Endometrial microvascular endothelial cells (primary cell): ENCODE measurements at regions not wholly inside any gene's neighbourhood (a gene's known extent, or its start where the extent isn't known, plus 50 kb on each side); places are given as distances from the start of the nearest gene placed in this dataset.

Source experiments
- in situ Hi-C: cut with HindIII; loops from 2 replicates; pipeline ENCODE4 v1.10.0; 2017; ENCODE audit warnings: low sequenced_read_pairs, low pct_unique_long_range_greater_than_20kb; ENCODE audit errors: inconsistent ontology term

DNA sequence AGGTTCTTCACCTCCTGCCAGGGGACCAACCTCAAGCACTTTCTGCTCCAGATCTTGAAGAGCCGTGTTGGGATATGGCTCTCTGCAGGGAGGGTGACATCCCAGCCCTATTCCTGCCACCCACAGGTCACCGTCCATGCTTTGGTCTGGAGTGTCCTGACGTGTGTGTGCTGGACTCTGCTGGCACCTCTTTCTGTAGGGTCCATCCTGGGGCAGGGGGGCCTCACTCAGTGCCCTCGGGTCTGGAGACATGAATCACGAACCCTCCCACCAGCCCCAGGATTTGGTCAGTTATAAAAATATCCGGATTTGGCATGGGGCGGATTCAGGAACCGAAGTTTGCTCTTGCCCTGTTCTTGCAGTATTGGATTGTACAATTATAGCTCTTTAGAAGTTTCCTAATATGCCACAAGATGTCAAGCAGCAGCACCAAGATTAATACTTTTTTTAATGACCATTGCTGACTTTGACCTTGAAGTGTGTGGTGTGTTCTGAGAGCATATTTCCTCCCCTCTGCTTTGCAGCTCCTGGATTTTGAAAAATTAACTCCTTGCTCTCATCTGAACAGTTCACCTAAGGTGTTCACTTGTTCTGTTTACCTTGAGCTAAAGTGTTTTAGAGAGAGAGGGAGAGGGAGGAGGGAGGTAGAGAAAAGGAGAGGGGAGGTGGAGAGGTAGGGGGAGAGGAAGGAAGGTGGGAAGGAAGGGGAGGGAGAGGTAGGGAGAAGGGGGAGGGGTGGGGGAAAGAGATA lies 95.4 kb upstream of the SHH start:
- in situ Hi-C loops: no loop called here

DNA sequence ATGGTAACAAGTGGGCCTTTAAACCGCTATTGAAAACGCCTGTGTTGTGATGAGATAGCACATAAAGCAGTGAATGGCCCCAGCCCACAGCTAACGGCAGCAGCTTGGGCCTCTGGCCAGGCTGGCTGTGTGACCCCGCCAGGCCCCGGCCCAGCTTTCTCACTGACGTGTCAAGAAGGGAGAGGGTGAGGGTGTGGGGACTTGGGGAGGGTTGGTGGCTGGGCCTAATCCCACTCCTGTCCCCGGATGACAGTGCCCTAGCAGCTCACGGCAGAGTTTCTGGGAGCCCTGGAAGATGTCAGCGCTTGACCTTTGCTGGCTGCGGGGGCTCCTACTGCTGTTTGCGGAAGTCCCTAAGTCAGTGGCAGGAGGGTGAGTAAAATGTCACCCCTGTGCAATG lies 88.9 kb upstream of the SHH start:
- in situ Hi-C loops: no loop called here

DNA sequence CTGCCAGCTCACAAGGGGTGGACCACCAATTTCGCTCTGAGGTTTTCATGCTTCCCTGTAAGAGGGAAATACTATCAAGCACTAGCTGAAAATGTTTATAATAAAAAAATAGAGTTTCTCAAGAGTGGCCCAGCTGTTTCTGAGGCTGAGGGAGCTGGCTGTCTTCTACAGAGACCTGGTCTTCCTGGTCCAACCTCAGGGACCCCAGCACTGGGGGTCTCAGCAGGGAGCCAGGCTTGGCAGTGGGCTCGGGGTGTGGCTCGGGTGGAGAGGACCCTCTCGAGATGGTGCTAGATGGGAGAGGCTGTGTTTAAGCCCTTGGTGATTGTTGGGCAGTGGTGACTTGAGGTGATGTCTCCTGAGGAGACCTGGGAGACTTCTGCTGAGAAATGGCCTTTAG lies 87.3 kb upstream of the SHH start:
- in situ Hi-C loops: no loop called here

DNA sequence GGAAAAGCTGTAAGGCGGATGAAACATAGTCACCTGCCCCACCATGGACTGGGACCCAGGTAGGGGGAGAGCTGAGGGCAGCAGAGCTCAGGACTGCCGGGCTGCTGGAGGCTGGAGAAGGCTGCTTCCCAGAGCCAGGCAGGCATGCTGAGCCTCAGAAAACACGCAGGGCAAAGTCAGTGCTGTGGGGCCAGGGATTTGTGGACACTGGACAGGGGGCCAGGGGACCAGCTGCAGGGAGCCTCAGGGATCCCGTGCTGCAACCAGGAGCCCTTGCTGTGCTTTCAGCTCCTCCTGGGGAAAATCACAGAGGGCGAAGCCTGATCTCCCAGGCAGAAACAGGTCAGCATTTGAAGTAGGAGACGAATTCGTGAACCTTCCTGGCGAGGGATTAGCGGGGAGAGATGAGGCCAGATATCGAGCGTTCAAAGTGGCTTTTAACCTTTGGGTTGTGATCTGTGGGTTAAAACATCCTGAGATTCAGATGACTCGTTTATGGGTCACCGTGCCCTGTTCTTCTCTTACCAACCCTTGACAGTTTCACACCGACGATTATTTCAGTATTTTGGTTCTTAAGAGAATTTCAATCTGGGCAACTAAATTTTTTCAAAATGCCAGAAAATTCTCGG lies 85.6 kb upstream of the SHH start:
- in situ Hi-C loops: no loop called here

DNA sequence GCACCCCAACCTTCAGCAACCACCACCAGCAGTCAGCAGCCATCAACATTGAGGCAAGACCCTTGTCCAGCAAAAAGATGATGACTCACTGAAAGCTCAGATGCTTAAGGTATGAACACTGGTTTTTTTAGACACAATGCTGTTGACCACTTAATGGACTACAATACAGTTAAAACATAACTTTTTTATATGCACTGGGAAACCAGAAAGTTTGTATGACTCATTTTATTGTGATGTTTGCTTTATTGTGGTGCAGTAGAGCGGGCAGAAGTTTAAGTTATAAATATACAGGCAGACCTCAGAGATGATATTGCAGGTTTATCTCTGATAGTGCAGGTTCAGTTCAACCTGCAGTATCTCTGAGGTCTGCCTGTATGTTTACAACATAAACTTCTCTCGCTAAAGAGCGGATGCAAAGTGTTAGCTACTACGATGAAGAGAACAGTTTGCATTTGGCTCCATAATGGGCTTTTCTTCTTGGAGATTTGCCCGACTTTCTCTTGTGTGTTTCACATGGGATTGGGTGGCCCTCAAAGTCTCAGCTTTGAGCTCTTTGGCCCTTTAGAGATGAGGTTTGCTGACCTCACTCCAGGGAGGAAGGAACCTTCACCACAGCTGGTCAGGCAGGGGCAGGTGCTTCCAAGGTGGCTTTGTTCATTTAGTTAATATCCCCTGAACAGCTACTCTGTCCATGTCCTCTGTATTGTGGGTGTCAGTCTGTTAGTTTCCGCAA lies 84.4 kb upstream of the SHH start:
- in situ Hi-C loops: no loop called here

DNA sequence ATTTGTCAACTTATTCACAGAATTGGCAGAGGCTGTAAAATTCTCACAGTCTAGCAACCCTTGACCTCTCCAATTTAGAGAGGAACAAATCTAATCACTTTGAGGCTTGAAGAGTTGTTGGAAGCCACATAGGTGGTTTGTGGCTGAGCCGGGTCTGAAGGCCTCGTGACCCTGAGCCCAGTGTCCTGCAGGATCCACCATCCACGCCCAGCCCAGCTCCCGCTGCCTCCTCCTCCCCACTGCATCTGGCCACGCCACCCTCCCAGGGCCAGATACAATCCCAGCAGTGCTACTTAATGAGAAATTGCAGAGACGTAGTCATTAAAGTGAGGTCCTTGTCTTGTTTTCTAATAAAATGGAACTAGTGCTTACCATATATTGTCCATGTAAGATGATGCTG lies 81.4 kb upstream of the SHH start:
- in situ Hi-C loops: no loop called here

DNA sequence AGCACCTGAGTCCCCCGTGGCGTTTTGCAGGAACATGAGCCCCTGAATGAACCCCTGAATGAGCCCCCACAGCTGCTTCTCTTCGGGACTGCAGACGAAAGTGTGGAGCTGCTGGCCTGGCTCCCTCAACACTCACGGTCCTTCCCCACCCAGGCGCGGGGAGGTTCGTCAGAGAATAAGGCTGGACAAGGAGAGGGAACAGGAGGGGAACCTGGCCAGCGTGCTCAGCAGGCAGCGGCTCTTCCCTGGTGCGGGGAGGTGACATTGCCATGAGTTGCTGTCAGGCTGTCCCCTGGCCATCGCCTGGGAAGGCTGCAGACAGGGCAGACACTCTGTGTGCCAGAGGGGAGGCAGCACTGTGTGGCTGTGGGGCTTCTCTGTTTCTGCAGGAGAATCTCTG lies 80.9 kb upstream of the SHH start:
- in situ Hi-C loops: no loop called here

DNA sequence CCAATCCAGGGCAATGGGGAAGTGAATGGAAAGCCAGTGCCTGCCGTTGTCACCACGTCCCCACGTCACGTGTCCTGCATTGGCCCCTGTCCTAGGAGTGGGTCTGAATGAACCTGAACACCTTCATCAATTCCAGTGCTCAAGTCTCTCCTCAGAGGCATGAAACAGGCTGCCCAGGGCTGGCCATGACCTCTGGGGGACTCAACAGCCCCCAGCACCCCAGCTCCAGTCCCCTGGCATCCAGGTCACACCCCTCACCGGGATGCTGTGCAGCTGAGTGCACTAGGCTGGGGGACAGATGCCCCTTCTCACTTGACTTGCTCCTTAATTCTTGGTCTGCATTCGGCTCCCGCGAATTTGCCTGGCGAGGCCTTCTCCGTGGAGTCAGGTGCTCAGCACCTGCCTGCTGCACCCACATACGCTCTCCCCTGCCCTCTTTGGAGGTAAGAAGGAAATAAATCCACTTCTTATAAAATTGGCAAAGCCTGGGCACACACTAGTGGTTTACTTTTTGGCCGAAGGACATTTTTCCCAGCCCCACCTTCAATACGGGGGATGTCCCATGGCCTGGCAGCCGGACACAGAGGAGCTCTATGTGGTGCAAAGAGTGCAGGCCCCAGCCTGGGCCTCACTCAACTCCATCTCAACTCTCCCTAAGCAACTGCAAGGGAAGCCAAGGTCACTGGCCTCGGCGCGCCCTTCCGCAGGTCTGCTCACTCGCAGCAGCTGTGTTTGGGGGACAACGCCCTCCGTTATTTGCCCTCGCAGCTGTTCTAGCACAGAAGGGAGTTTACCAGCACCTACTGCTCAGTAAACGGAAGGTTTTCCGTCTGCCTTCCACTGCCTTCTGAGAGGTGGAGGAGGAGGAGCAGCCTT lies 77.6 kb upstream of the SHH start:
- in situ Hi-C loops: no loop called here

DNA sequence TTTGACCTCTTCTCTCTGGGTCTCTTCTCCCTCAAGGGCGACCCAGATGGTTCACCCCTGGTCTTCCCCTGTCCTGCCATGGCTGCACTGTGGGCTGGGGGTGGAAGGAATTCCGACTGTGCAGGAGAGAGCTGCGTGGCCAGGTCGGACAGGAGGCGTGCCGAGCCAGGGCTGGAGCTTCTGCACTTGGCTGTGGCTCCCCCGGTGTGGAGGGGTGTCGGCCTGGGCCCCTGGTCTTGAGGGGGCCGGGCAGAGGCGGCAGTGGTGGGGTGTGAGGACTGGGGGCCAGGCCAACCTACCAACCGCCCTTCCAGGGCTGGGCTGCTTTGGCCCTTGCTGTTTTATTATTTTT lies 74.9 kb upstream of the SHH start:
- in situ Hi-C loops: no loop called here

DNA sequence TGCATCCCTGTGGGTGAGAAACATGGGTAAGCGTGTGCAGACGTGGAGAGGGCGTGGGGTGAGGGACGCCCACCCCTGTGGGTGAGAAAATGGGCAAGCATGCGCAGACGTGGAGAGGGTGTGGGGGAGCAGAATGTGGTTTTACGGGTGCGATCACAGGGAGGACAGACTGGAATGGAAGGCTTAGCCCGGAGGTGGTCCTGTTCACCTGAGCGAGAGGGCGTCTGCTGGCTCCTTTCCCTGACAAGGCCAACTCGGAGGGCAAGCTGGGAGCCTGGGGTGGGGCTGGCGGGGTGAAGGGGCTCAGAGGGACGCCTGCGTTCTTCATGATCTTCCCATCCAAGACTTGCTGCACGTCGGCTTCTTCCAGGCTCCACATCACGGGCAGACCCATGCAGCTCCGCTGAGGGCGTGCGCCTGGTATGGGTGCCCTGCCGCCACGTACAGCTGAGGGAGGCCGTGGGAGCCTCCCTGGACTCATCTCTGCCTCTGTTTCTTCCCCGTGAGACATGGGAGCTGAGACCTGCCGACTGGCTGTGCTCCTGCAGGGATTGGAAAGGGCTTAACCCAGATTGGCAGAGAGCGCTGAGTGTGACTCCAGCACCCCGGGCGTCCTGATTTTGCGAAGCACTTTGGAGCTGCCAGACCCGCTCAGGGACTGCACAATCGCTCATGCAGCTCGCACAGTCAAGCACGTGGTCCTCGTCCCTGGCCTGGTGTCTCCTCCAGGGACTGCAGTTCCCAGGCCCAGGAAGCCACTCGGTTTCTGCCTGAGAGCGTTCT lies 74.3 kb upstream of the SHH start:
- in situ Hi-C loops: no loop called here

DNA sequence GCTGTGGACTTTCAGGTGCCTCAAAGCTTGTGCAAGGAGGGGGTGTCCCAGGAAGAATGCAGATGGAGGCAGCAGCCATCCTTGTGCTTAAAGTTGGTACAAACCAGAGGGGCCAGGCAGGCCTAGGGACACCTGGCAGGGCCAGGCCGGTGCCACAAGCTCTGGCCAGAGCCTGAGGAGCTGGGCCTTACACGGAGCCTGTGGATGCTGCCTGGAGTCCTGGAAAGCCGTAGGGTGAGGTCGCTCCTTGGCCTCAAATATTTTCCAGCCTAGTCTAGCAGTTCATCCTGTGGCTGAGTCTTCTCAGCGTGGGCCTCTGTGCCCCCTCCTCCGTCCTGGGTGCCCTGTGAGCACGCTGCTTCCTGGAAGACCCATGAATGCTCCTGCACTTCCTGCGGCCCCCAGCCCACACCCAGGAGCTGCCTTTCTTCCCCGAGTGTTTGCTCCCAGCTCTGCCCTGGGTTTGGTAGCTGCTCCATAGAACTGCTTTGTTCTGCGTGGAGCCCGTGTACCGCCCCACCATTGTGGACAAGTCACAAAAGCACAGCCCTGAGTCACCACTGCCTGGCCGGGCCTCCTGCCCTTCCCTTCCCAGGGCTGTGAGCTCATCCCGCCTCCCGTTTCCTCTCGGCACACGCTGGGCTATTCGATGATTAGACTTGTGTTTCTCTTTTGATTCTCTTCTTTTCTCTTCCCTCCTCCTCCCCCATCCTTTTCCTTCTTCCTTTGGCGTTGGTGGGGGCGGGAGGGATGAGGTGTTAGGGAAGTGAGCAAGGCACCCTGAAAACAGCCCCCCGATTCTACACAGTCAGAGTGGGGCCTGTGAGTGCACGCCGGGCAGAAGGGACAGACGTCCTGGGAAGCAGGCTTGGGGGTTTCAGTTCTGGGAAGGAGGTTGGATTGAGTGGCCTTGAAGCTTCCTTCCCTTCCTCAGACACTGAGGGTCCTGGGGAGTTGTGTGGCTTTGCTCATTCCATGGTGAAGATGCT lies 73.2 kb upstream of the SHH start:
- in situ Hi-C loops: no loop called here

DNA sequence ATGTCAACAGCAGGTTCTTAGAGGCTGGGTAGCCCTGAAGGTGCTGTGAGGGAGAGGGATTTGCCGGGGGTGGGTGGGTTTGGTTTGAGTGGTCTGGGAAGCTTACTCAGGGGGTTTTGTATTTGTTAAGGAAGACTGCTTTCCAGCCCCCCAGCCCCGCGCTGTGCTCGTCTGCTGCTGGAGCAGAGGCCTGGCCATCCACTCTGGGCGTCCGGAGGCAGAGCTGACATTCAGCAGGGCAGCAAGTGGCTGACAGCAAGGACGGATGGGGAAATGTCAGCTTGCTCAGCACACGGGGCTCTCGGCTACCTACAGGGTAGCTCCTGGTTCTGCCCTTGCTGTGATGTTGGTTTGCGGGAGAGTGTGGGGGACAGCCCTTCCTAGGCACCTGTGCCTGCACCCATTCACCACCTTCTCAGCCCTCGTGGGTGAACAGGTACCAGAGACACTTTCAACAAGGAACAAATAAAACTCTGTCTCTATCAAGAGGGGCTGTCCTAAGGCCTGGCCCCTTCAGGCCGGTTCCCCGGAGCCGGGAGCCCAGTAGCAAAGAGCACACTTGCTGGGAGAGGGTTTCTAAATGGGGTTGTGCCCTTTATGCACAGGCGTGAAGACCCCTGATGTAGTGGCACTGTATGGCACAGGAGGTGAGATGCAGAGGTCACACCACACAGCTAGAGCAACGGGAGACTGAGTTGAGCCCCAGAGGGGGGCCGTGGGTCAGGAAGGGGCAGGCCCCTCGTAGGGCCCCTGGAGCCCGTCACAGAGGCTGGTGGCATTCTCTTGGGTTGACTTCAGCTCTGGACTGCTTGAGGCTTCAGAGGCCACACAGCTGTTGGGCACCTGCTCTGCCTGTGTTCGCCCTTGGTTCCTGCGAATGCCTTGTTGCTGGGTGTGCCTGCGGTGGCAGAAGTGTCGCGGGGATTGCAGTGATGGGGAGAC lies 72.2 kb upstream of the SHH start:
- in situ Hi-C loops: no loop called here

DNA sequence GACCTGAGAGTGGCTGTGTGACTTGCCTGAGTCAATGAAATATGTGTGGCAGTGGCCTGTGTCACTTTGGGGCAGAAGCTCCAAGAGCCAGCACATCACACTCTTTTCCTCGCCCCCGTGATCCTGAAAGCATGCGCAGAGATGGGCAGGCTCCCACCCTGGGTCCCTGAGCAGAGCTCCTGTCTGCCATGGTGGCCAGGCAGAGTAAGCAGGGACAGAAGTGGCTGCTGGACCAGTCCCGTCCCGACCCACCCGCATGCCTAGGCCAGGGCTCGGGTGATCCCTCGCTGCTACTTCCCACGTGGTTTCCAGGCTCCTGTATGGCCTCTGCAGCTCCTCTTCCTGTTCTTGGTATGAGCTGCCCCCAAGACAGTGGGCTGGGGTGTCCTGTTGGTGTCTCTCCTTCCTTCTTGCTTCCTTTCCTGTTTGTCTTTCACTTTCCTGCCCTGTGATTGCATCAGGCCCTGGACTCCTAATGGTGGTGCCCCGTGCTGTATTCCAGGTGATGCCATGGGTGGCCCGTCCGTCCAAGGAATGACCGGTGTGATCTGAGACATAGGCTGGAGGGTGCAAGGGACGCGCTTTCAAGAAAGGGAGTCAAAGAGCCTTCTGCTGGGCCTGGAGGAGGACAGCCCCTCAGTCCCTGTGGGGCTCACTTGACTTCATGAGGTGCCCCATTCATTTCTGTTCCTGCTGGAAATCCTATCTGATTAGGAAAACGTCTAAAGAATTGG lies 71.4 kb upstream of the SHH start:
- in situ Hi-C loops: no loop called here

DNA sequence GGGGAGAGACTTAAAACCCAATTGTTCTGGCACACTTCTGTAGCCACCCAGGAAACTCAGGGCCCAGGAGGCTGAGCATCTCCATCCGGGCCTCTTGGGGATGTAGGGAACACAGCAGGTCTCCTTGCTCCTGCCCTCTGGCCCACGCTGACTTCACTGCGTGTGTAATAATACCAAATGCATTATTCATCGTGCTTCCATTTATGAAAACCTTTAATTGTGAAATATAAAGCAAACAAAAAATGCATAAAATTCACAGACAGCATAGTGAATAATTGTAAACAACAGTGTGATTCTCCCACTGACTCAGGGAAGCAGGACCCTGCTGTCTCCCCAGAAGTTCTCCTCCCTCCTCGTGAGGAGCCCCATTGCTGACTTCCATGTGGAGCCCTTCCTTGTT lies 70.3 kb upstream of the SHH start:
- in situ Hi-C loops: no loop called here

DNA sequence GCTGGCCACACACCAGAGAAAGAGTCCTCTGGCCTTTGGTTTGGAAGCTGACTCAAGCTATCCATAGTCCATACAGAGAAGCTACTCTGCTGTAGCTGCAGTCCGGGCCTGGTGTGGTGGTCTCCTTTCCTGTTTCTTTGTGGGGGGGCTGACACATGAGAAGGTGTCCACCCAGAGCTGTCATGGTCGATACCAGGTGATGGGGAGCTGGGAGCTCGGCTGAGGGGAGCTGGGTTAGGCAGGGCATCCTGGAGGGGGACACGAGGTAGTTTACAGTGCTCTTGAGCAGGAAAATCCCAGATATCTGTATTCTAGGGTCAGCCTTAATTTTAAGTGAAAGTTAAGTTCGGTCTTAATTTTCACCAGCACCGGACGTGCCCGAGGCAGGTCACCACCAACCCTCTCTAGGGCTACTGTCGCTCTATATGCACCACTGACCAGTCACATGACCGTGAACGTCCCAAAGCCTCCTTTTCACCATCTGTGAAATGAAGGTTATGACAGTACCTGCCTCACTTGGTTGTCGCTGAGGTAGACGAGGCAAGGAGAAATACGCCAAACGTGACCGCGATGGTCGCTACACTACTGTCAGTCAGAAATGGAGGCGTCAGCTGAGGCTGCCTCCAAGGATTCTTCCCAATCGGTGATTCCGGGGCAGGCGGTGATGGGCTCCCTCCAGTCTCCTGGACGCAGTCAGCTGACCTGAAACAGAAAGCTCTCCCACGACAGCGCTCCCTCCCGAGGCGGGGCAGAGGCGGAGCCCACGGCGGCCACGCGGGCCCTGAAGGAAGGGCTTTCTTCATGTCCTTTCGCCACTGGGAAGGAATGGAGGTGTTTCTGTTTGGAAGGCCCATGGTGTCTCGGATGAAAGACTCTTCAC lies 69.4 kb upstream of the SHH start:
- in situ Hi-C loops: no loop called here
